H1 (cell line): ENCODE measurements at regions not wholly inside any gene's neighbourhood (a gene's known extent, or its start where the extent isn't known, plus 50 kb on each side); places are given as distances from the start of the nearest gene placed in this dataset.

Experiments
- CTCF ChIA-PET: fragments of 300-600 bp; sonication (Branson Sonifier 250); formaldehyde crosslinking; loops from one replicate; lab custom pipeline; 2021; ENCODE audit not compliant: partially characterized antibody; lab: Charles Lee
- POLR2A ChIA-PET: fragments of 300-600 bp; sonication (Branson Sonifier 250); formaldehyde crosslinking; loops from one replicate; lab custom pipeline; 2021; ENCODE audit warnings: inconsistent platforms; ENCODE audit not compliant: partially characterized antibody; lab: Charles Lee
- DNase-seq, 2 experiments: peaks; one replicate each; pipeline versions ENCODE4 v3.0.0 to v3.0.0-alpha.2; 2010 to 2022; ENCODE audit warnings: low spot score in 2 of 2, low read depth in 1 of 2, mixed read lengths in 1 of 2
- FAIRE-seq: peaks from 2 replicates; lab custom pipeline; 2011; peaks lifted over from hg19 to GRCh38; lab: Jason Lieb, UNC
- H2AFZ ChIP-seq: 2 replicates; pipeline ENCODE4 v1.8.1; 2012; ENCODE audit warnings: low read length, inconsistent platforms
- H2AK5ac ChIP-seq: 2 replicates; pipeline ENCODE4 v1.6.1; 2013; ENCODE audit warnings: low read depth, low read length
- H2BK120ac ChIP-seq: replicated peaks from 2 replicates; pipeline ENCODE3; 2013; ENCODE audit warnings: low read depth, low read length, inconsistent platforms
- H2BK12ac ChIP-seq: 2 replicates; pipeline ENCODE4 v1.6.1; 2013; ENCODE audit warnings: low read depth, low read length
- H2BK15ac ChIP-seq: 2 replicates; pipeline ENCODE4 v1.6.1; 2013; ENCODE audit warnings: low read length
- H2BK20ac ChIP-seq: 2 replicates; pipeline ENCODE4 v1.6.1; 2013; ENCODE audit warnings: low read length
- H2BK5ac ChIP-seq: 2 replicates; pipeline ENCODE4 v1.6.1; 2013; ENCODE audit warnings: low read depth, low read length
- H3K14ac ChIP-seq: 2 replicates; pipeline ENCODE4 v1.6.1; 2013; ENCODE audit warnings: inconsistent platforms; ENCODE audit not compliant: insufficient read length
- H3K18ac ChIP-seq: 2 replicates; pipeline ENCODE4 v1.6.1; 2013; ENCODE audit warnings: low read length; ENCODE audit errors: extremely low read depth
- H3K23ac ChIP-seq: 2 replicates; pipeline ENCODE4 v1.6.1; 2013; ENCODE audit warnings: inconsistent platforms; ENCODE audit not compliant: insufficient read length
- H3K23me2 ChIP-seq: 2 replicates; pipeline ENCODE4 v1.6.1; 2013; ENCODE audit warnings: low read depth, low read length
- H3K27ac ChIP-seq: 2 replicates; pipeline ENCODE4 v1.6.1; 2011; ENCODE audit warnings: low read depth, low read length, inconsistent platforms
- H3K27me3 ChIP-seq, 4 experiments: replicated peaks in 1 of 4; 1 replicate in 1 of 4; 2 replicates in 3 of 4; pipeline versions ENCODE4 v1.6.1 to v1.8.1; 2011 to 2013; ENCODE audit warnings: low read length in 3 of 4, mild to moderate bottlenecking in 3 of 4, inconsistent platforms in 2 of 4, mixed read lengths in 2 of 4, moderate library complexity in 1 of 4; ENCODE audit not compliant: control insufficient read depth in 3 of 4, insufficient read depth in 3 of 4; ENCODE audit errors: extremely low read depth in 1 of 4
- H3K36me3 ChIP-seq, 4 experiments: 2 replicates each; pipeline versions ENCODE4 v1.6.1 to v1.8.1; 2011 to 2013; ENCODE audit warnings: mild to moderate bottlenecking in 4 of 4, low read length in 3 of 4, moderate library complexity in 2 of 4, control low read depth in 1 of 4, inconsistent platforms in 1 of 4; ENCODE audit not compliant: insufficient read depth in 4 of 4, control insufficient read depth in 2 of 4
- H3K4ac ChIP-seq: replicated peaks from 2 replicates; pipeline ENCODE3; 2013; ENCODE audit warnings: low read length, low read depth, mixed read lengths, inconsistent platforms; ENCODE audit not compliant: insufficient read length
- H3K4me1 ChIP-seq, 4 experiments: replicated peaks in 1 of 4; 1 replicate in 1 of 4; 2 replicates in 3 of 4; pipeline versions ENCODE4 v1.6.1 to v1.8.1; 2011 to 2013; ENCODE audit warnings: low read length in 3 of 4, inconsistent platforms in 2 of 4, mixed read lengths in 1 of 4; ENCODE audit not compliant: insufficient read depth in 4 of 4, control insufficient read depth in 3 of 4
- H3K4me2 ChIP-seq, 2 experiments: 2 replicates each; pipeline versions ENCODE4 v1.6.1 to v1.8.1; 2011 to 2013; ENCODE audit warnings: low read depth in 2 of 2, low read length in 2 of 2, control low read depth in 1 of 2, inconsistent platforms in 1 of 2, mild to moderate bottlenecking in 1 of 2; ENCODE audit not compliant: insufficient read depth in 1 of 2
- H3K4me3 ChIP-seq, 4 experiments: fragments of 200-600, 300-600 bp in 1 of 4; sonication (generic), shearing (Covaris generic), sonication (Bioruptor Twin) in 1 of 4; 2 replicates each; pipeline versions ENCODE4 v1.5.1 to v1.8.1; 2011 to 2016; ENCODE audit warnings: low read length in 4 of 4, low read depth in 3 of 4, control low read depth in 2 of 4, inconsistent platforms in 2 of 4, mild to moderate bottlenecking in 2 of 4, mixed read lengths in 1 of 4, moderate library complexity in 1 of 4; ENCODE audit not compliant: insufficient read depth in 2 of 4; ENCODE audit errors: extremely low read depth in 1 of 4
- H3K56ac ChIP-seq: replicated peaks from 2 replicates; pipeline ENCODE3; 2013; ENCODE audit warnings: low read depth, mild to moderate bottlenecking, mixed read lengths, low read length, inconsistent platforms; ENCODE audit not compliant: insufficient read length
- H3K79me1 ChIP-seq: 2 replicates; pipeline ENCODE4 v1.6.1; 2013; ENCODE audit warnings: low read depth, low read length, control low read depth
- H3K79me2 ChIP-seq, 2 experiments: 2 replicates each; pipeline versions ENCODE4 v1.6.1 to v1.8.1; 2012 to 2013; ENCODE audit warnings: low read length in 2 of 2, mild to moderate bottlenecking in 2 of 2, inconsistent platforms in 1 of 2; ENCODE audit not compliant: insufficient read depth in 2 of 2, control insufficient read depth in 1 of 2
- H3K9ac ChIP-seq, 4 experiments: replicated peaks in 1 of 4; 1 replicate in 1 of 4; 2 replicates in 3 of 4; pipeline versions ENCODE4 v1.6.1 to v1.8.1; 2011 to 2013; ENCODE audit warnings: low read depth in 3 of 4, low read length in 3 of 4, control low read depth in 2 of 4, mild to moderate bottlenecking in 2 of 4, moderate library complexity in 2 of 4, inconsistent platforms in 1 of 4; ENCODE audit errors: extremely low read depth in 1 of 4
- H3K9me3 ChIP-seq, 2 experiments: 2 replicates each; pipeline versions ENCODE4 v1.6.1 to v1.8.1; 2012 to 2013; ENCODE audit warnings: mild to moderate bottlenecking in 2 of 2, moderate library complexity in 2 of 2, control low read depth in 1 of 2, inconsistent platforms in 1 of 2, low read depth in 1 of 2, low read length in 1 of 2, mixed read lengths in 1 of 2; ENCODE audit not compliant: insufficient read depth in 2 of 2
- H4K20me1 ChIP-seq, 2 experiments: replicated peaks in 1 of 2; 2 replicates each; pipeline versions ENCODE3 to v1.8.1; 2011 to 2013; ENCODE audit warnings: inconsistent platforms in 2 of 2, low read length in 2 of 2, mild to moderate bottlenecking in 1 of 2; ENCODE audit not compliant: insufficient read depth in 2 of 2, control insufficient read depth in 1 of 2
- H4K5ac ChIP-seq: 2 replicates; pipeline ENCODE4 v1.6.1; 2013; ENCODE audit warnings: low read length, low read depth, mixed read lengths, inconsistent platforms; ENCODE audit not compliant: insufficient read length
- H4K8ac ChIP-seq: 2 replicates; pipeline ENCODE4 v1.8.0; 2013; ENCODE audit warnings: mild to moderate bottlenecking, moderate library complexity, low read length, inconsistent platforms; ENCODE audit not compliant: insufficient read depth; ENCODE audit errors: extremely low read depth
- H4K91ac ChIP-seq: replicated peaks from 2 replicates; pipeline ENCODE3; 2013; ENCODE audit warnings: low read length, mixed read lengths, inconsistent platforms; ENCODE audit not compliant: insufficient read length
- CBX5 ChIP-seq: fragments of 300-800, 300-1000 bp; sonication (generic); IDR thresholded peaks from 2 replicates; pipeline ENCODE4 v1.7.1; 2016; ENCODE audit warnings: antibody characterized with exemption, low read length, low read depth
- CBX8 ChIP-seq: fragments of 300-800, 300-1000 bp; sonication (generic); IDR thresholded peaks from 2 replicates; pipeline ENCODE4 v1.7.1; 2016; ENCODE audit warnings: low read depth, low read length, borderline replicate concordance
- CTCF ChIP-seq, 3 experiments: IDR thresholded peaks; 1 replicate in 2 of 3; 2 replicates in 1 of 3; pipeline versions ENCODE4 v1.5.1 to v1.6.1; 2011; ENCODE audit warnings: low read length in 3 of 3, mild to moderate bottlenecking in 3 of 3, inconsistent platforms in 2 of 3, low read depth in 1 of 3, moderate library complexity in 1 of 3; ENCODE audit not compliant: insufficient read depth in 1 of 3; ENCODE audit errors: control extremely low read depth in 1 of 3
- E2F6 ChIP-seq: IDR thresholded peaks from 2 replicates; pipeline ENCODE4 v1.6.1; 2012; ENCODE audit warnings: inconsistent platforms
- EZH2 ChIP-seq: fragments of 200-600 bp; sonication (generic); IDR thresholded peaks from 2 replicates; pipeline ENCODE4 v1.7.1; 2012; ENCODE audit warnings: low read depth, mild to moderate bottlenecking, moderate library complexity, low read length, inconsistent platforms; ENCODE audit not compliant: severe bottlenecking
- GTF2F1 ChIP-seq: IDR thresholded peaks from 2 replicates; pipeline ENCODE4 v1.6.1; 2012; ENCODE audit warnings: low read depth, low read length, improper control_type of control experiment, borderline replicate concordance
- KDM4A ChIP-seq: IDR thresholded peaks from one replicate; pipeline ENCODE4 v1.7.1; 2012; ENCODE audit warnings: low read depth, mild to moderate bottlenecking, moderate library complexity, low read length, inconsistent platforms; ENCODE audit not compliant: severe bottlenecking
- KDM5A ChIP-seq: fragments of 200-600 bp; IDR thresholded peaks from 2 replicates; pipeline ENCODE4 v1.7.1; 2012; ENCODE audit warnings: mild to moderate bottlenecking, low read length, inconsistent platforms, mixed read lengths
- RXRA ChIP-seq: IDR thresholded peaks from 2 replicates; pipeline ENCODE4 v1.6.1; 2011; ENCODE audit warnings: low read depth, mild to moderate bottlenecking, low read length, moderate library complexity; ENCODE audit not compliant: insufficient read depth
- SAP30 ChIP-seq: fragments of 300-600 bp; sonication (generic); IDR thresholded peaks from 2 replicates; pipeline ENCODE4 v1.7.1; 2012; ENCODE audit warnings: low read length, moderate library complexity, mild to moderate bottlenecking, inconsistent platforms; ENCODE audit not compliant: insufficient read depth, insufficient replicate concordance
- ZNF274 ChIP-seq: IDR thresholded peaks from 2 replicates; pipeline ENCODE4 v1.7.0; 2012; ENCODE audit warnings: low read length, borderline replicate concordance; ENCODE audit errors: extremely low read depth
- WGBS, 2 experiments: shearing (Covaris generic) in 1 of 2; methylation state at CpG; one replicate each; pipeline versions ENCODE4 v1.1.6 to v1.1.7; 2013 to 2015; ENCODE audit warnings: low lambda C conversion rate in 2 of 2, mixed read lengths in 2 of 2, inconsistent platforms in 1 of 2, low coverage in 1 of 2, missing lambda C conversion rate in 1 of 2; ENCODE audit not compliant: insufficient replicate concordance in 2 of 2, insufficient coverage in 1 of 2, insufficient read length in 1 of 2; ENCODE audit errors: extremely low coverage in 1 of 2, missing lambda C conversion rate in 1 of 2; 5-methylcytosine and 5-hydroxymethylcytosine counted together

GRCh38 chr21:15522148-15522547 is 207.6 kb upstream of the USP25 start:
- Histone ChIP-seq H3K79me1 (no peaks in the 10 kb centered on the region), H4K20me1 (no peaks in the 10 kb centered on the region), H3K4me3 (no peak overlapping the region), H3K23ac (no peak overlapping the region), H2AK5ac (no peak overlapping the region), H2BK5ac (no peak overlapping the region), H3K27ac (no peak overlapping the region), H3K27me3 (no peaks in the 10 kb centered on the region), H3K4me1 (no peaks in the 10 kb centered on the region), H2AFZ (no peak overlapping the region), H4K8ac (no peak overlapping the region), H4K5ac (no peak overlapping the region), H2BK120ac (no peak overlapping the region), H3K18ac (no peak overlapping the region), H2BK12ac (no peak overlapping the region), H3K23me2 (no peaks in the 10 kb centered on the region), H2BK20ac (no peak overlapping the region), H4K91ac (no peak overlapping the region), H3K36me3 (no peaks in the 10 kb centered on the region), H3K79me2 (no peaks in the 10 kb centered on the region), H3K56ac (no peak overlapping the region), H3K4ac (no peak overlapping the region), H3K14ac (no peak overlapping the region), H2BK15ac (no peak overlapping the region), H3K9ac (no peak overlapping the region), H3K4me2 (no peak overlapping the region), H3K9me3 (peaks cover 0 to 4% of the 10 kb centered on the region in 2 experiments; a peak in 1 of 4 replicates)
- ChIA-PET POLR2A (no interaction called here), CTCF (interaction anchor here (0.6 to 4.5 kb wide), 7 partner anchors 10 to 31 kb away, joined by 3 to 18 read pairs (median 9); no protein-coding TSS in a partner anchor)
- 88% methylated on average over 5 of the region's 5 CpGs; no CpG with 5 or more reads in 1 of the 2 experiments for WGBS, 2 experiments
- no peak for FAIRE-seq
- DNase-seq: no peak
- TF ChIP-seq GTF2F1 (no peak), CTCF (IDR thresholded peaks at IDR 0.05; ENCODE audit: control extremely low read depth in 1 of 3, insufficient read depth in 1 of 3, low read depth in 1 of 3, low read length in 3 of 3) (no peak), SAP30 (no peak), ZNF274 (no peak), CBX8 (no peak), CBX5 (no peak), KDM4A (no peak), E2F6 (no peak), KDM5A (no peak), RXRA (no peak), EZH2 (no peak)
